WTC11 (cell line): ENCODE measurements at regions not wholly inside any gene's neighbourhood (a gene's known extent, or its start where the extent isn't known, plus 50 kb on each side); places are given as distances from the start of the nearest gene placed in this dataset.
"Not testable (repeated sequence)": the region's sequence is repeated elsewhere in the genome, so short reads cannot be mapped to it uniquely, and the experiment has no call there.

Experiments used
- ATAC-seq: fragments of 200-7000 bp; cut with Tn5 transposase; 2 replicates; pipeline ENCODE4 v1.10.0; 2021; ENCODE audit warnings: mild to moderate bottlenecking, moderate library complexity
- CTCF ChIA-PET: fragments of 300-600 bp; sonication (Branson Sonifier 250); formaldehyde crosslinking; loops from one replicate; lab custom pipeline; 2021; ENCODE audit warnings: antibody characterized with exemption; lab: Charles Lee
- POLR2A ChIA-PET: fragments of 350-600 bp; sonication (Branson Sonifier 250); formaldehyde crosslinking; loops from one replicate; lab custom pipeline; 2021; ENCODE audit warnings: antibody characterized with exemption; lab: Charles Lee
- DNase-seq: peaks from one replicate; pipeline ENCODE4 v3.0.0; 2021; ENCODE audit warnings: low spot score
- H3K27ac Mint-ChIP-seq: 2 replicates; pipeline ENCODE4 v1.8.0; 2021; ENCODE audit warnings: mixed read lengths
- H3K27me3 Mint-ChIP-seq: 2 replicates; pipeline ENCODE4 v1.8.0; 2021; ENCODE audit warnings: low read depth, mild to moderate bottlenecking, moderate library complexity, mixed read lengths
- H3K36me3 Mint-ChIP-seq: 2 replicates; pipeline ENCODE4 v1.8.0; 2021; ENCODE audit warnings: mixed read lengths
- H3K4me1 Mint-ChIP-seq: 2 replicates; pipeline ENCODE4 v1.8.0; 2022; ENCODE audit warnings: mixed read lengths
- H3K4me3 Mint-ChIP-seq: 2 replicates; pipeline ENCODE4 v1.8.0; 2021; ENCODE audit warnings: mild to moderate bottlenecking, moderate library complexity, mixed read lengths
- H3K9me3 Mint-ChIP-seq: 2 replicates; pipeline ENCODE4 v1.8.0; 2021; ENCODE audit warnings: mixed read lengths
- AFF4 ChIP-seq: sonication (generic); formaldehyde crosslinking; IDR thresholded peaks from 2 replicates; pipeline ENCODE4 v1.8.1; 2023; ENCODE audit warnings: mild to moderate bottlenecking, missing genetic modification reagents, borderline replicate concordance
- AR ChIP-seq: fragments of 250-450 bp; sonication (Bioruptor Pico); IDR thresholded peaks from 2 replicates; pipeline ENCODE4 v1.9.0; 2021; ENCODE audit warnings: mild to moderate bottlenecking
- CBFB ChIP-seq: sonication (generic); formaldehyde crosslinking; IDR thresholded peaks from 2 replicates; pipeline ENCODE4 v1.8.1; 2022; ENCODE audit warnings: mild to moderate bottlenecking, low read depth, missing genetic modification reagents
- CDX4 ChIP-seq: fragments of 250-450 bp; sonication (Bioruptor Pico); IDR thresholded peaks from 2 replicates; pipeline ENCODE4 v1.9.0; 2021; ENCODE audit warnings: moderate library complexity, mild to moderate bottlenecking, inconsistent platforms, borderline replicate concordance
- GABPB1 ChIP-seq: sonication (generic); formaldehyde crosslinking; IDR thresholded peaks from 2 replicates; pipeline ENCODE4 v1.8.1; 2023; ENCODE audit warnings: mild to moderate bottlenecking, missing genetic modification reagents
- KAT7 ChIP-seq: sonication (generic); formaldehyde crosslinking; IDR thresholded peaks from 2 replicates; pipeline ENCODE4 v1.8.1; 2023; ENCODE audit warnings: missing genetic modification reagents, mild to moderate bottlenecking, borderline replicate concordance
- NFE2L1 ChIP-seq: sonication (generic); formaldehyde crosslinking; IDR thresholded peaks from 2 replicates; pipeline ENCODE4 v1.8.1; 2023; ENCODE audit warnings: missing genetic modification reagents
- NR1H2 ChIP-seq: sonication (generic); formaldehyde crosslinking; IDR thresholded peaks from 2 replicates; pipeline ENCODE4 v1.9.0; 2021; ENCODE audit warnings: mild to moderate bottlenecking, moderate library complexity, missing genetic modification reagents
- SOX15 ChIP-seq: fragments of 250-450 bp; sonication (Bioruptor Pico); IDR thresholded peaks from 2 replicates; pipeline ENCODE4 v1.9.0; 2021; ENCODE audit warnings: mild to moderate bottlenecking
- STAT6 ChIP-seq: sonication (generic); formaldehyde crosslinking; conservative IDR thresholded peaks from 2 replicates; pipeline ENCODE4 v1.8.1; 2023; ENCODE audit warnings: mild to moderate bottlenecking, low read depth, missing genetic modification reagents, moderate library complexity
- TCF7 ChIP-seq: sonication (generic); formaldehyde crosslinking; IDR thresholded peaks from 2 replicates; pipeline ENCODE4 v1.8.0; 2022; ENCODE audit warnings: mild to moderate bottlenecking, low read depth, missing genetic modification reagents, moderate library complexity
- TP53 ChIP-seq: sonication (generic); formaldehyde crosslinking; IDR thresholded peaks from 2 replicates; pipeline ENCODE4 v1.8.1; 2023; ENCODE audit warnings: mild to moderate bottlenecking, missing genetic modification reagents
- ZNF281 ChIP-seq: sonication (generic); formaldehyde crosslinking; IDR thresholded peaks from 2 replicates; pipeline ENCODE4 v1.8.0; 2023; ENCODE audit warnings: mild to moderate bottlenecking, missing genetic modification reagents
- ZNF416 ChIP-seq: fragments of 250-450 bp; sonication (Bioruptor Pico); IDR thresholded peaks from 2 replicates; pipeline ENCODE4 v1.9.0; 2021; ENCODE audit warnings: mild to moderate bottlenecking, inconsistent platforms
- ZNF423 ChIP-seq: fragments of 250-450 bp; sonication (Bioruptor Pico); IDR thresholded peaks from 2 replicates; pipeline ENCODE4 v2.1.2; 2022; ENCODE audit warnings: mild to moderate bottlenecking, moderate library complexity

- ChIA-PET CTCF (interaction anchor here (0.9 to 2.6 kb wide), 7 partner anchors 12 to 167 kb away, joined by 3 to 17 read pairs (median 6); no protein-coding TSS in a partner anchor), POLR2A (interaction anchor here (1.3 to 2.5 kb wide), 3 partner anchors 13 to 155 kb away, joined by 3 to 22 read pairs (median 14); partner anchors contain the start of gene VEGFA)
- ATAC-seq, H3K27me3 Mint-ChIP-seq, H3K36me3 Mint-ChIP-seq, H3K9me3 Mint-ChIP-seq, DNase-seq, H3K4me3 Mint-ChIP-seq, H3K27ac Mint-ChIP-seq: not testable (repeated sequence)
- peaks cover 15% of the 10 kb centered on the region for H3K4me1 Mint-ChIP-seq
- 0 out of 2 replicates have a peak, but pooled peaks have one; percentile 10 for TF ChIP-seq GABPB1
These were observed 155.7 kb downstream of the VEGFA start for GRCh38 chr6:43925636-43926139.

- Mint-ChIP-seq H3K36me3 (no peaks in the 10 kb centered on the region), H3K4me1 (peaks cover 15% of the 10 kb centered on the region), H3K9me3 (no peaks in the 10 kb centered on the region), H3K27me3 (no peaks in the 10 kb centered on the region), H3K27ac (no peak overlapping the region), H3K4me3 (no peak overlapping the region)
- ChIA-PET CTCF (interaction anchor here (0.8 to 1.1 kb wide), 4 partner anchors 12 to 29 kb away, joined by 3 read pairs; no protein-coding TSS in a partner anchor), POLR2A (interaction anchor here (0.7 kb wide), 1 partner anchor 11 kb away, joined by 3 read pairs; no protein-coding TSS in a partner anchor)
- DNase-seq (no peak), ATAC-seq (no peak)
- TF ChIP-seq CDX4 (no peak), ZNF416 (CRISPR knock-in tag) (no peak), NFE2L1 (CRISPR knock-in tag) (no peak), STAT6 (no peak), ZNF281 (CRISPR knock-in tag) (no peak), TCF7 (CRISPR knock-in tag) (no peak), AR (no peak), SOX15 (CRISPR knock-in tag) (no peak), TP53 (no peak), NR1H2 (no peak), CBFB (CRISPR knock-in tag) (no peak), KAT7 (CRISPR knock-in tag) (no peak), AFF4 (CRISPR knock-in tag) (no peak), ZNF423 (CRISPR knock-in tag) (no peak)
These were observed 154.3 kb downstream of the VEGFA start for GRCh38 chr6:43924222-43924702.
